Thoracic aorta (tissue), 2 donors: ENCODE measurements at regions not wholly inside any gene's neighbourhood (a gene's known extent, or its start where the extent isn't known, plus 50 kb on each side); places are given as distances from the start of the nearest gene placed in this dataset.
A peak's percentile ranks its signal among the peaks of the same experiment; 100 is the strongest.
"Not testable (repeated sequence)": the region's sequence is repeated elsewhere in the genome, so short reads cannot be mapped to it uniquely, and the experiment has no call there.

Source experiments
- ATAC-seq: fragments of 150-250 bp; one replicate; pipeline ENCODE4 v1.8.0; 2017; ENCODE audit warnings: low read depth; ENCODE audit not compliant: insufficient number of reproducible peaks, low FRiP score
- DNase-seq: peaks from one replicate; pipeline ENCODE4 v3.0.0-alpha.2; 2020; ENCODE audit warnings: low spot score
- H3K27ac ChIP-seq, 2 donors: fragments of 200-600 bp; sonication (generic); 1 replicate in 1 of 2; 2 replicates in 1 of 2; pipeline ENCODE4 v1.5.1; 2016; ENCODE audit warnings: mild to moderate bottlenecking in 2 of 2, moderate library complexity in 2 of 2
- H3K27me3 ChIP-seq: fragments of 200-600 bp; sonication (generic); replicated peaks from 2 replicates; pipeline ENCODE4 v1.6.0; 2016; ENCODE audit warnings: mild to moderate bottlenecking; ENCODE audit not compliant: insufficient read depth
- H3K36me3 ChIP-seq: fragments of 200-600 bp; sonication (generic); one replicate; pipeline ENCODE4 v1.5.1; 2016
- H3K4me1 ChIP-seq, 2 donors: fragments of 200-600 bp; sonication (generic); 1 replicate in 1 of 2; 2 replicates in 1 of 2; pipeline versions ENCODE4 v1.5.1 to v1.6.0; 2016; ENCODE audit warnings: low read depth in 2 of 2, mild to moderate bottlenecking in 1 of 2; ENCODE audit not compliant: control insufficient read depth in 1 of 2
- H3K4me3 ChIP-seq: fragments of 200-600 bp; sonication (generic); 2 replicates; pipeline ENCODE4 v1.5.1; 2016; ENCODE audit warnings: mild to moderate bottlenecking
- H3K9me3 ChIP-seq: fragments of 200-600 bp; sonication (generic); 2 replicates; pipeline ENCODE4 v1.5.1; 2016
- CTCF ChIP-seq: fragments of 200-600 bp; sonication (generic); IDR thresholded peaks from one replicate; pipeline ENCODE4 v1.5.1; 2019; ENCODE audit warnings: antibody characterized with exemption

DNA sequence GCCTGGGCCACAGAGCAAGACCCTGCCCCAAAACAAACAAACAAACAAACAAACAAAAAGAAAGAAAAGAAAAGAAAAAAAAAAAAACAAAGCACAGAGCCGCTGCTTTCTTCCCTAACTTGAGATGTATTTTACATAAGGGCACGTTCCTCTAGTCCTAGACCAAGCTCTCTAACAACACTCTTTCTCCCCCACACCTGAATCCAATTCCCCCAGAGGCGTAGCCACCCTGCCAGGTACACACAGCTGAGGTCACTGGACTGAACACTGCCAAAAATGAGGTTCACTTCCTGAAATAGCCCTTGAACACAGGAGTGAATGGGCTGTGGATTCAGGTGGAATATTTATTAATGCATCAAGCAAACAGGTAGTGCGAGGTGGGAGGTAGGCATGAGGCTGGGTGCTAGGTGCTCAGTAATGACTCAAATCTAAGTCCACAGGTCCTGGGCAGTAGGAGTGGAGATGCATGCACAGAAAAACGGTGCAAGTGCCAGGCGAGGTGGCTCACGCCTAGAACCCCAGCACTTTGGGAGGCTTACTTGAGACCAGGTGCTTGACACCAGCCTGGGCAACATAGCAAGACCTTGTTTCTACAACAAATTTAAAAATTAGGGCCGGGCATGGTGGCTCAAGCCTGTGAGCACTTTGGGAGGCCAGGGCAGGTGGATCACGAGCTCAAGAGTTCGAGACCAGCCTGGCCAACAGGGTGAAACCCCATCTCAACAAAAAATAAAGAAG lies 136.6 kb upstream of the C1QTNF3 start:
- H3K9me3 ChIP-seq, H3K27me3 ChIP-seq, ATAC-seq, DNase-seq, H3K4me1 ChIP-seq, H3K27ac ChIP-seq, H3K4me3 ChIP-seq: not testable (repeated sequence)
- H3K36me3 ChIP-seq, result peaks cover 20% of the 10 kb centered on the region

DNA sequence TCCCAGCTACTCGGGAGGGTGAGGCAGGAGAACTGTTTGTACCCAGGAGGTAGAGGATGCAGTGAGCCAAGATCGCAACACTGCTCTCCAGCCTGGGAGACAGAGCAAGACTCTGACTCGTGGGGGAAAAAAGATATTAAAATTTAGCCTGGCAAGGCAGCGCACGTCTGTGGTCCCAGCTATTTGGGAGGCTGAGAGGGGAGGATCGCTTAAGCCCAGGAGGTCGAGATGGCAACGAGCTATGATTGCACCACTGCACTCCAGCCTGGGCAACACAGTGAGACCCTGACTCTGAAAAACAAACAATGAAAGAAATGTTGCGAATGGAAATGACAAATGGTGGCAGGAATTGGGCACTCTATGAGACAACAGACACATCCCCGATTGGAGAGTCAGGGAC lies 137.2 kb upstream of the C1QTNF3 start:
- not testable (repeated sequence) for H3K27me3 ChIP-seq, ATAC-seq, H3K9me3 ChIP-seq, H3K27ac ChIP-seq, DNase-seq, H3K4me1 ChIP-seq, H3K4me3 ChIP-seq
- peaks cover 16% of the 10 kb centered on the region for H3K36me3 ChIP-seq

GRCh38 chr5:34180940-34181614 lies 138.1 kb upstream of the C1QTNF3 start:
- H3K4me1 ChIP-seq, H3K27me3 ChIP-seq, ATAC-seq, H3K27ac ChIP-seq, H3K4me3 ChIP-seq, DNase-seq, H3K9me3 ChIP-seq: not testable (repeated sequence)
- peaks cover 14% of the 10 kb centered on the region for H3K36me3 ChIP-seq

DNA sequence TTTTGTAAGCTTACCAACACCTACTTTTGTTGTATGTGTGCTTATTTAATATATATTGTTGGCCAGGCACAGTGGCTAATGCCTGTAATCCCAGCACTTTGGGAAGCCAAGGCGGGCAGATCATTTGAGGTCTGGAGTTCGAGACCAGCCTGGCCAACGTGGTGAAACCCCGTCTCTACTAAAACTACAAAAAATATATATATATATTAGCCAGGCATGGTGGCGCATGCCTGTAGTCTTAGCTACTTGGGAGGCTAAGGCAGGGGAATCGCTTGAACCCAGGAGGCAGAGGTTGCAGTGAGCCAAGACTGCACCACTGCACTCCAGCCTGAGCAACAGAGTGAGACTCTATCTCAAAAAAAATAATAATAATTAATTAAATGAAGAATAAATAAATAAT lies 142.0 kb upstream of the C1QTNF3 start:
- DNase-seq, H3K4me1 ChIP-seq, H3K27ac ChIP-seq, H3K9me3 ChIP-seq, ATAC-seq, H3K27me3 ChIP-seq, H3K4me3 ChIP-seq: not testable (repeated sequence)
- H3K36me3 ChIP-seq, result peaks cover 13% of the 10 kb centered on the region

DNA sequence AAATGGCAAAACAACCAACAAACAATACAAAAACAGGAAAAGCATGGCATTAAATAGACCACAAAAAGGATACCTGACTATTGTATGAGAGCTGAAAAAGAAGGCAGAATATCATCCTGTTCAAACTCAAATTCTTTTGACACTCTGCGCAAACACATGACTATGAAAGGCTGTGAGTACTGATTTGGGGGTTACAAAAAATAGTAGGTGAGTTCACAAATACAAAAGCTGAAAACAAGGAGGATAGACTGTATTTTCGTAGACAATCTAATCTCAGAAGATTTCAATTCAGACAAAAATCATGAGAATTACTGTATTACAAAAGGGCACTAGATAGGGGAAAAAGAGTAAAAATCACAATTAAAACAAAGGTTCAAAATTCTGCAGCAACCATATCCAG lies 142.6 kb upstream of the C1QTNF3 start:
- DNase-seq, H3K27me3 ChIP-seq: not testable (repeated sequence)

DNA sequence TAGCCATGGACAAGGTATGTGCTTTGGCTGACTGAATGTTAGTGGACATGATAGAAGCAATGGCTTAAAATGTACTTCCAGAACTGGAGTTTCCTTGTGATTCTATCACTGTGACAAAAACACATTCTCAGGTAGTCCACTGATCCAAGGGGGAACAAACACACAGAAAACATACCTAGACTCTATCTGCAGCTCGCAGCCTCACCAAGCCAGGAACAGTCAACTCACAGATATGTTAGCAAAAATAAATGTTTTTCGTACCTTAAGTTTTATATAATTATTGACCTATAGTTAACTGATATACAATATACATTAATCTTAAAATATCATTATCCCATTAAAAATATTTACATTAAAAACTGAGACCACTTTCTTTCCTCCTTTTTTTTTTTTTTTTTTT lies 143.1 kb upstream of the C1QTNF3 start:
- H3K27ac ChIP-seq, H3K27me3 ChIP-seq, H3K9me3 ChIP-seq, H3K4me3 ChIP-seq, DNase-seq, H3K4me1 ChIP-seq, ATAC-seq: not testable (repeated sequence)
- H3K36me3 ChIP-seq, result peaks cover 11% of the 10 kb centered on the region

More for the DNA sequence above, 142.6 kb upstream of the C1QTNF3 start:
- not testable (repeated sequence) for H3K4me1 ChIP-seq, H3K27ac ChIP-seq, ATAC-seq, H3K9me3 ChIP-seq, H3K4me3 ChIP-seq
- H3K36me3 ChIP-seq, result peaks cover 11% of the 10 kb centered on the region

DNA sequence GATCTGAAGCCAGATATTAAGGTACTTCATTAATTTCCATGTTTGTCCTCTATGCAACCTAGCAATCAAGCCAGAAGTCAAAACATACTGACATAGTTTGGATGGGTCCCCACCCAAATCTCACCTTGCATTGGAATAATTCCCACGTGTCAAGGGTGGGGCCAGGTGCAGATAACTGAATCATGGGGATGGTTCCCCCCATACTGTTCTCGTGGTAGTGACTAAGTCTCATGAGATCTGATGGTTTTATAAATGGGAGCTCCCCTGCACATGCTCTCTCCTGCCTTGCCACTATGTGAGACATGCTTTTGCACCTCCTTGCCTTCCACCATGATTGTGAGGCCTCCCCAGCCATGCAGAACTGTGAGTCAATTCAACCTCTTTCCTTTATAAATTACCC lies 143.9 kb upstream of the C1QTNF3 start:
- not testable (repeated sequence) for ATAC-seq, DNase-seq, H3K36me3 ChIP-seq, H3K4me3 ChIP-seq, H3K4me1 ChIP-seq, H3K9me3 ChIP-seq, H3K27me3 ChIP-seq, H3K27ac ChIP-seq

DNA sequence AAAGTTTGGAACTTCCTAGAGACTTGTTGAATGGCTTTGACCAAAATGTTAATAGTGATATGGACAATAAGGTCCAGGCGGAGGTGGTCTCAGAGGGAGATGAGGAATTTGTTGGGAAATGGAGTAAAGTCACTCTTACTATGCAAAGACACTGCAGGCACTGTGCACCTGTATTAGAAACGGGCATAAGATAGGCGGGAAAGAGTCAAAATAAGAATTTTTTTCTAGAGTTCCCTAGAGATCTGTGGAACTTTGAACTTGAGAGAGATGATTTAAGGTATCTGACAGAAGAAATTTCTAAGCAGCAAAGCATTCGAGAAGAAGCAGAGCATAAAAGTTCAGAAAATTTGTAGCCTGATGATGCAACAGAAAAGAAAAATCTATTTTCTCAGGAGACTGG lies 144.4 kb upstream of the C1QTNF3 start:
- not testable (repeated sequence) for ATAC-seq, H3K4me3 ChIP-seq, H3K27ac ChIP-seq, H3K27me3 ChIP-seq, DNase-seq, H3K4me1 ChIP-seq, H3K9me3 ChIP-seq
- peaks cover 12% of the 10 kb centered on the region for H3K36me3 ChIP-seq

DNA sequence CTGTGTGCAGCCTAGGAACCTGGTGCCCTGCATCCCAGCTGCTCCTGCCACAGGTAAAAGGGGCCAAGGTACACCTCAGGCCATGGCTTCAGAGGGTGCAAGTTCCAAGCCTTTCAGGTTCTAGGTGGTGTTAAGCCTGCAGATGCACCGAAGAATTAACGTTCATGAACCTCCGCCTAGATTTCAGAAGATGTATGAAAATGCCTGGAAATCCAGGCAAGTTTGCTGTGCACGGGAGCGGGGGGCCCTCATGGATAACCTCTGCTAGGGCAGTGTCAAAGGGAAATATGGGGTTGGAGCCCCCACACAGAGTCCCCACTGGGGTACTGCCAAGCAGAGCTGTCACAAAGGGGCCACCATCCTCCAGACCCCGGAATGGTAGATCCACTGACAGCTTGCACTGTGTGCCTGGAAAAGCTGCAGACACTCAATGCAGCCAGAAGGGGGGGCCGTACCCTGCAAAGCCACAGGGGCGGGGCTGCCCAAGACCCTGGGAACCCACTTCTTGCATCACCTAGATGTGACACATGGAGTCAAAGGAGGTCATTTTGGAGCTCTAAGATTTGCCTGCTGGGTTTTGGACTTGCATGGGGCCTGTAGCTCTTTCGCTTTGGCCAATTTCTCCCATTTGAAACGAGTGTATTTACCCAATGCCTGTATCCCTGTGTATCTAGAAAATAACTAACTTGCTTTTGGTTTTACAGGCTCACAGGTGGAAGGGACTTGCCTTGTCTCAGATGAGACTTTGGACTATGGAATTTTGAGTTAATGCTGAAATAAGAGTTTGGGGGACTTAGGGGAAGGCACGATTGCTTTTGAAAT lies 145.2 kb upstream of the C1QTNF3 start:
- H3K9me3 ChIP-seq, H3K36me3 ChIP-seq, H3K27ac ChIP-seq, ATAC-seq, H3K4me1 ChIP-seq, DNase-seq, H3K4me3 ChIP-seq, H3K27me3 ChIP-seq: not testable (repeated sequence)
- TF ChIP-seq CTCF, result peak; percentile 27

DNA sequence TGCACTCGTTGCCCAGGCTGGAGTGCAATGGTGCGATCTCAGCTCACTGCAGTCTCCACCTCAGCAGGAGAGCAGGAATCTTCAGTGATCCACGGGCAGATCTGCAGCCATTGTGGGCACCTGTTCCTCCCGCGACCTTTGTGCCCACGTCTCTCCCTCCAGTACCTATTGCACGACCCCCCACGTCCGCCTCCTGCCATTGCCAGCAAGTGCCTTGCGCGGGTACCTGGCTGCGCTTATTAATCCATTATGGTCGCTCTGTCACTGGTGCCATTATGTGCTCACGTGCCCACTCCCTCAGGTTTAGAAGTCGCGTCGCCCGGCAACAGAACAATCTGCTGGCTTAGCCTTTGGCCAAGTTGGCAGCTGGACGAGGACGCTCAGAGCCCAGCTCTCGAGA lies 146.2 kb upstream of the C1QTNF3 start:
- H3K9me3 ChIP-seq, H3K27ac ChIP-seq, H3K27me3 ChIP-seq, H3K4me3 ChIP-seq, DNase-seq, H3K4me1 ChIP-seq, ATAC-seq: not testable (repeated sequence)
- peaks cover 11% of the 10 kb centered on the region for H3K36me3 ChIP-seq

GRCh38 chr5:34189752-34190411 lies 146.9 kb upstream of the C1QTNF3 start:
- H3K4me1 ChIP-seq, H3K27me3 ChIP-seq, ATAC-seq, H3K27ac ChIP-seq, DNase-seq, H3K9me3 ChIP-seq, H3K4me3 ChIP-seq: not testable (repeated sequence)
- peaks cover 11% of the 10 kb centered on the region for H3K36me3 ChIP-seq
